ENCODE measurements at regions not wholly inside any gene's neighbourhood (a gene's known extent, or its start where the extent isn't known, plus 50 kb on each side); places are given as distances from the start of the nearest gene placed in this dataset.
A peak's percentile ranks its signal among the peaks of the same experiment; 100 is the strongest.

DNA sequence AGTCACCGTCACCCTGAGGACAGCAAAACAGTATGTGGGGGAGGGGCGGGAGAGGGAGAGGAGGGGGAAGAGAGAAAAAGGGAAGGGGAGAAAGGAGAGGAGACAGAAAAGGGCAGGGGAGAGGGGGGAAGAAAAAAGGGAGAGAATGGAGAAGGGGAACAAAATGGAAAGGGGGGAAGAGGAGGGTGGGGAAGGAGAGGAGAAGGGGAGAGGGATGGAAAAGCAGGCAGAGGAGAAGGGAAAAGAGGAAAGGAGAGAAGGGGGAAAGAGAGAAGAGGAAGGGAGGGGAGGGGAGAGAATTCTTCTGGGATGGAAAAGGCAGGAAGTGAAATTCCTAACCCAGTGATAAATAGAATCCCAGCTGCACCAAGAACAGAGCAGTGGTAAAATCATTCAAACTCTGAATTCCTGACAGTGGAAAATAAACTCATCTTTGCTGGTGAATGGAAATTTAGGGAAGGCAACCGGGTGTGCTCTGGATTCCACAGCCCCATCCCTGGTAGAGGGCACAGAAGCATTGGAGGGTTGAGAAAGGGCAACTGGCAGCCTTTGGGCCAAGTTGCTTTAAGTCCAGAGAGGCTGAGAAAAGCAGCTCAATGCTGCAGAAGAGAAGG, 244.2 kb downstream of the BCOR start:
- DNase-seq (ENCODE audit: low read depth), result no peak

DNA sequence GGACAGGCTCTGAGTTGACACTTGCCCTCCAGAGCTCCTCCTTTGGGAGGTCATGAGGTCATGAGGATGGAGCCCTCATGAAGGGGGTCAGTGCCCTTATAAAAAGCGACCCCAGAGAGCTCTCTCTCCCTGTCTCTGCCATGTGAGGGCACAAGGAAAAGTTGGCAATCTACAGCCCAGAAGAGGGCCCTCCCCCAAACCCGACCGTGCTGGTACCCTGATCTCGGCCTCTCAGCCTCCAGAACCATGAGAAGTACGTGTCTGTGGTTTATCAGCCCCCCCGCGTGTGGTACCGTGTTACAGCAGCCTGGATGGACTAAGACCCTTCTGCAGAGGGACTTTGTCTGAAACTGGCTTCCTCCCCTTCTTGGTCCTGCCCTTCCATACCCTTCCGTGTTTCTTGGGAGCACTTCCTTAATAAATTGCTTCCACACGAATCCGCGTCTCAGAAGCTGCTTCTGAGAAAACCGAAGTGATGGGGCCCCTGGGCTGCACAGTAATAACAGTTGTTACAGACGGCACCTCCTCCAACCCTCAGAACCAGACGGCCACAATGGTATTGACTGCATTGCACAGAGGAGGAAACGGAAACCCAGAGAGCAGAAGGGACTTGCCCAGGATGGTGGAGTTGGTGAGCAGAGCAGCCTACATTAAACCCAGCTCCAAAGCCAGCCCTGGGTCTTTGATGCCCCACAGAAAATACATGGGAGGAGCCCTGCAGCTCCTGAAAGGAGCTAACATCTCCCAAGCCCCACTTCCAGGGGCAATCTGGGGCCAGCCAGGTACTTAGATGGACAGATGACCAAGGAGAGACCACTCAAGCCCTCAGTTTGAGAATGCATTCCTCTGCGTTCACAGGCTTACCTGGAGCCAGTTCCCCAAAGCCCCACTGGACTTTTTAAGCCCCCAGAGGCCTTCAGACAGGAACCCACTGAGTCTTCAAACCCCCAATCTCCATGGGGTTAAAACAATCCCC, 242.7 kb downstream of the BCOR start:
- no peak for DNase-seq (ENCODE audit: low read depth)

DNA sequence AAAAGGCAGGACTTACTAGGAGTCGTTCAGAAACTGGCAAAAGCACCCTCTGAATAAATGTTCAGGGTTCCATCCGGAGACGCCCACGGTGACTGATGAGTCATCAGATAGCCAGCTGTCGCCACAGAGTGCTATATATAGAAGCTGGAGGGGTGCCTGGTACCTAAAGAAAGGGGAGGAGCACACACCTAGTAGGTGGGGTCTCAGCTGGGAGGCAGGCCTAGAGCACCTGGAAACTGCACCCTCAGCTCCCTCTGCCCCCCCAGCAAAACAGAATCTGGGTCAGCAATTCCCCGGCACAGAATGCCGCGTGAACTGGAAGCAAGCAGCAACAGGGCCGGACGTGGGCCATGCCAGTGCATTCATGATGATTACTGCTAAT, 242.0 kb downstream of the BCOR start:
- no peak for DNase-seq (ENCODE audit: low read depth)

DNA sequence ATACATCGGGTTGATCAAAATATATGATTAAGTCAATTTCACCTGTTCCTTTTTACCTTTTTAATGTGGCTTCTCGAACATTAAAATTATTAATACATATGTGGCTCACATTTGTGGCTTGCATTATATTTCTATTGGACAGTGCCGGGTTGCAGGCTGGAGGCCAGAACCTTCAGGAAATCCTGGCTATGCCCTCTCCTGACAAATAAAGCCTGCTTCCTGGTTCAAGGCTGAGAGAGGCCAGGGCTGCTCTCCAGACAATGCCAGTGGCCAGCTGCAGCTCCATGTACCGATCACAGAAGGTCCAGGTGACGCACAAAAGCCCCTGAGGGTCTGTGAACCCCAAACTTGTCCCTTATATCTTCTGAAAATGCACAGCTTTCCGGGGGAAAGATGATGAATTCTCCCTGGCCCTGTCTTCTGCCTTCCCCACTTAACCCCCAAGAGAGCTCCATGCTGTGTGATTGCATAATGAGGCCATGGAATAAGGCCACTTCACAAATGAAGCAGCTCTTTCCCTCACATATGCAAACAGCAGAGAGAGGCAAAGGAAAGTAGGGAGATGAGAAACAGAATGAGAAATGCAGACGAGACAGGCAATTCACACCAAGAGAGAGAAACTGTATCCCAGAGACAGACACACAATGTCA, 241.2 kb downstream of the BCOR start:
- DNase-seq (ENCODE audit: low read depth), result no peak

DNA sequence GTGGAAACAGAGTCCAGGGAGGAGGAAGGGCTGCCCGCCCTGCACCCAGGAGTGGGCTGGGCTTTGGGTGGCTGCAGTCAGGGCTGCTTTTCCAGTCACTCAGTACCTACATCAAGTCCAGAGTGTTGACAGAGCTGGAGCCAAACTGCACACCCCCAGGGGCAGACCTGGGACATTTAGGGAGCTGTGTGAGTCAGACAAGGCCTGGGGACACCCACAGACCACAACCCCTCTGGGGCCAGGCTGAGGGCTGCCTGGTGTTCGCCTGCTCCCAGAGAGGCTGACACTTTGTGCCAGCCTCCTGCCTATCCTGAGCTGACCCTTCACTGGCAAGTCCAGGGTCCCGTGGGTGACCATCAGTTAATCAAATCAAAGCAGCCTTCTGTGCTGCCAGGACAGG, 240.0 kb downstream of the BCOR start:
- no peak for DNase-seq (ENCODE audit: low read depth)

DNA sequence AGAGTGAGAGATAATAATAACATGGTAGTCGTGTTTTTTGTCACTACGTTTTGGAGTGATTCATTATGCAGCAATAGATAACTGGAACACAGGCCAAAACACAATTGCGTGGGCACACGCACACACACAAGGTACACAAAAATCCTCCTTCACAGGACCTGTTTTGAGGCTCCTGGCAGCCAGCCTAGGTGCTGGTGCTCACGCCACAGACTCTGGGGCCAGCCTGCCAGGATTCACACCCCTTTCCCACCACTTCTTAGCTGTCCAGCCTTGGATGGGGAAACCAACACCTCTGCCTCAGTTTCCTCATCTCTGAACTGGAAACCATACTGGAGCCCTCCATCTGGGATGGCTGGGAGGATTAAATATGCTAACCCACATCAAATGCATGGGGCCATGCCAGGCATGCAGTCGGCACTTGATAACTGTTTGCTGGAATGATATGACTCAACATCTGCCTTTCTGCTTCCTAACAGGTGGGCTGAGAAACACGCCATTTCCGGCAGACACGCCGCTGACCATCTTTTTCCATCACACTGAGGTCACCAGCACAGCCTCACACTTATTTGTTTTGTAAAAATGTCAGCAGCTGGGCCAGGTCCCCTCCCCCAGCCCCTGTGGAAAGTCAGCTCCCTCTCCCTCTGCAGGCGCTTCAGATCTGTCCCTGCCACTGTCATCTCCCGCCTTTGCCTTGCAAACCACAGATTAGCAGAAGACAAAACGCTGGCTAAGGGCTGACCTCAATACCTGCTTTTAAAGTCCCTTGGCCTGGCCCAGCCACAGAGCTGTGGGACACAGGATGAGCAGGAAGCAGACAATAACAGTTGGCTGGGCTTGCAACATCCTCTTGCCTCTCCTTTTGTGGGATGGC, 237.5 kb downstream of the BCOR start:
- DNase-seq (ENCODE audit: low read depth), result peak; percentile 78

DNA sequence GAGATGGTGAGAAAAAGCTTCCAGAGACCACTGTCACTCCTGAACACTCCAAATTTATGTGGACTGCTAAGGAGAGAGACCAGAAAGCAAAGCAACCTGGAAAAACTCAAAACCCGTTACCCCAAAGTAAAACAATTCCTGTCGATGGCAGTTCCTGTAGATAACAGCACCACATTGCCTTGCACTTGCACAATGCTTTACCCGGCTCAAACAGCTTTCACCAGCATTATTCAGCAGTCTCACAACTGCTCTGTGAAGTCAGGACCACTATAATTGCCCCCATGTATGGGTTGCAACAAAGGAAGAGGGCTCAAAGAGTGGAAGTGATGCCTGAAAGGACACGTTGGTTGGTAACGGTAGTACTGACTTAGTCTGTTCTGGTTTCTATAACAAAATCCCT, 234.8 kb downstream of the BCOR start:
- no peak for DNase-seq (ENCODE audit: low read depth)

DNA sequence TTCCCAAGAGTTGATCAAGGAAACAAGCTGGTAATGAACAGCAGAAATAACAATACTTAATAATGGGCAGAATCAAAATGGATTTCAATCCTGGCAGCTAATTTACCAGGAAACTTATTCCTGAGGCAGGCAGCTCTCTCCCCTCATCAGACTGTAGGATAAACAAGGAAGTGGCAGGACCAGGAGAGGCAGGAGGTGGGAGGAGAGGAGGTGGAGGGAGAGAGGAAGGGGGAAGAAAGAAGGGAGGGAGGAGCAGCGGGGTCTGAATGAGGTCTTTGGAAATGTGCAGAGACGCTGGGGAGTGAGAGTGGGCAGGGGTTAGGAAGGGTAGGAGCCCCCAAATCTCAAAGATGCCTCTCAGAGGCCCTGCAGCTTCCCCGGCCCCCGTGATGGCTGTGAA, 231.5 kb downstream of the BCOR start:
- no peak for DNase-seq (ENCODE audit: low read depth)

DNA sequence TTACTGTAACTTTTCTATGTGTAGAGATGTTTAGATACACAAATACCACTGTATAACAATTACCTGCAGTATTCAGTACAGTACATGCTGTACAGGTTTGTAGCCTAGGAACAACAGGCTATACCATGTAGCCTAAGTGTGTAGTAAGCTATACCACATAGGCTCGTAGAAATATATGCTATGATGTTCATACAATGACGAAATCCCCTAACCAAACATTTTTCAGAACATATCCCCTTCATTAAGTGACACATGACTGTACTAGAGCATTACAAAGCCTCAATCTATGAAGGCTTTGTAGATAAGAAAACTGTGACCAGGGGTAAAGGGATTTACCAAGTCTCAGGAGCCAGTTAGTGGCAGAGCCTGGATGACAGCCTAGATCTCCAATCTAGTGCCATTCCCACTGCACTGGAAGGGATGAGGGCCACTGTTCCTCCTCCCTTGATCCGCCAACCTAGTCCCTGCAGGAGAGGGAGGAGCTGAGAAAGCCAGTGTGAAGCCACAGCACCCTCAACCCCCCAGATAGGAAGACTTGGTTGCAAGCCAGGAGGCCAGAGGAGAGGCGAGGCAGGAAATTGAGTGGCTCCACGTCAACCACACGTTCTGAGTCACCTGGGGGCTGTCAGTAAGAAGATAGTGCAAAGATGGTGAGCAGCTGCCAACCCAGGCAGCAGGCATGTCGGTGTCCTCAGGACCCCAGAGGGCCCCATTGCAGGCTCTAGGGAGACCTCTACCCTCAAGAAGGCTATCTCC, 227.7 kb downstream of the BCOR start:
- peak; percentile 63 for DNase-seq (ENCODE audit: low read depth)

DNA sequence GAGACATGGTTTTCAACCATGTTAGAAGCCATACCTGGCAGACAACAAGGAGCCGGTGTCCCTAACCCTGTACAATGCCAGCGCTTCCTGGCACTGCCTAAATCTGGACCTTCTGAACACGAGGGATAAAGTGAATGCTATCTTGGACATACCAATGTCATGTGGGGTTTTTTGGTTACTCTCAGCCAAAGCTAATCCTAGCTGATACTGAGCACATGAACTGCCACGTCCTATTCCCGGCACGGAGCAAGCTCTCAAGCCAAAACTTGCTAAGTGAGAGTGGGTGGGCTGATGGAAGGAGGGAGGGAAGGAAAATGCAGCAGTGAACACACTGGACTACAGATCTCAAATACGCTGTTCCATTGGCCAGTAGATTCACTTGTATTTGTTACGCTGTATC, 226.1 kb downstream of the BCOR start:
- DNase-seq (ENCODE audit: low read depth), result no peak

DNA sequence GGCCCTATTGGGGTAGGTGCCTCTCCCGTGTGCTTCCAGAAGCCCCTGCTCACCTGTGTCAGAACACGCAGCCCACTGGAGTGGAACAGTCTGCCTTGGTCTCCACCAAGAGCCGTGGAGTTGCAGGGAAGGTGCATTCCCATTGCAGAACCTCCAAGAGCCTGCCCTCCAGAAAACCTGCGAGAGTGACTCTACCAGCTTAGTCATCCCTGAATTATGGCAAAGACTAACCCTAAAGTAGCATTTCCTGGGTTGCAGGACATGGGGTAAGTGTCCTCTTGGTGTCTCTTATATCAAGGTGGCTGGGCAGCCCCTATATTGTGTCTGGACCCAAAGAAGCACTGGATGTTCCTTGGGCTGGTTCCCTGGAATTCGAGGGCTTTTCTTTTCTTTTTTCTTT, 224.6 kb downstream of the BCOR start:
- no peak for DNase-seq (ENCODE audit: low read depth)

DNA sequence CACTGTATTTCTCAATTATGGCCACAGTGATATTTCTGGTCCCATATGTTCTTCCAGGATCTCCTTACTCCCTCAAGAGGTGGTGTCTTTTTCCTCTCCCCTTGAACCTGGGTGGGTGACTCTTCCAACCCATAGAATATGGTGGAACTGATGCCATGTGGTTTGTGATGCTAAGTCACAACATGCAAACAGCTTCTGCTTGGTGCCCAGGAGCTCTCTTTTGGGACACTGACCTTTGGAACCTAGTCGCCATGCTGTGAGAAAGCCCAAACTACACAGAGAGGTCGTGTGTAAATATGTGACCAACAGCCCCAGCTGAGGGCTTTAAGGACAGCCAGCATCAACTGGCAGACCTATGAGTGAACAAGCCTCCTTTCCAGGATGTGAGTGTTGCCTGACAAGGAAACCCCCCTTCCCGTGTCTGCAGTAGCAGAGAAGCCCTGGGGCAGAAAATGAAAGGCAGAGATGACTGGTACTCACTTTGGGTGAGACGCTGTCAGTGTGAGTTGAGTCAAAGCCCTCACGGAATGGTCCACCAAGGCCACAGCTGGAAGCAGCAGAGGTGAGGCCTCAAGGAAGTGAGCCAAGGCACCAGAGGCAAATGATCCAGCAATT, 223.4 kb downstream of the BCOR start:
- no peak for DNase-seq (ENCODE audit: low read depth)

DNA sequence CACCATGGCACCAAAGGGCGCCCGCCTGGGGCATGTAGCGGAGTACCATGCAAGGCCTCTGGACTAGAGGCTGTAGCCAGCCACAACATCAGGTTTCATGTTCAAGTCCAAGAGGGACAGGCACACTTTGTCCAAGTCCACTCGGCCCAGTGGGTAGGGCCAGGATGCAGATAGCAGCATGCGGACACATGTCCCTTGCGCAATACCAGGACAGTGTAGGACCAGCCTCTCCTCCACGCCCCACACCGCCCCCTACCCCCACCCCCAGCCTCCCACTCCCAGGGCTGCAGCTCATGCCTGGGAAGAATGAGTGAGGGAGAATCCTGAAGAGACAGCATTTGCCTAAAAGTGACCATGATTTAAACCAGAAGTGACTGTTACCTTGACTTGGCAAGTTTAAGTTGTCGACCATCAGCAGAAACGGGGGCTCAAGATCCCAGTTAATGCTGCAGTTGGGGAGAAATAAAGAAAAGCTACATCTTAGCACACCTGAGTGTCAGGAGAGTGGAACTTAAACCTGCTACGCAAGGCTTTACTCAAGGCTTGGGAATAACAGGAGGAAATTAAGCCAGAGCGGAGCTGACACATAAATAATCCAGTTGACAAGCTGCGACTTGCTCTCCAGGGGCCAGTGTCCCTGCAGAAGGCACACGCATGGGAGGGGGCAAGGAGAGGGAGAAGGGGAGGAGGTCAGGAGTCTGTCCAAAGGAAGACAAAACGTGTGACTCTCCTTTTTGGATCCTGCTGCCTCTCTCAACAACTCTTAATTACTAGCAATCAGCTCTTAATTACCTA, 221.7 kb downstream of the BCOR start:
- DNase-seq (ENCODE audit: low read depth), result no peak

DNA sequence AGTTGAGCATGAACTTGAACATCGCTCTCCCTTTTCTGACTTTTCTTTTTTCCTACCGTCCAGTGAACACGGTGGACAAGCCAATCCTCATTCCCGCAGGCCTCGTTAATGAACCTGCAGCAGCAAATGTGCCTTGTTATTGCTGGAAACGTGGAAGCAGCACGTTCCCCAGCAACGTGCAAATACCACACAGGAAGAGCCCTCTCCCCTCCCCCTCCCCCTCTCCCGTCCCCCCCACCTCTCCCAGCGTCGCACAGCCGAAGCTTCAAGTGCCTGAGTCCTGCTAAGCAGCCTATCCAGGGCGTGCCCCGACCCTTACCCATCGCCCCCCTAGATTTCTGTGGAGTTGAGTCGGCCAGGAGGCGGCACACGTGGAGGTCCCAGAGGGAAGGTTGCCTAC, 219.9 kb downstream of the BCOR start:
- no peak for DNase-seq (ENCODE audit: low read depth)

DNA sequence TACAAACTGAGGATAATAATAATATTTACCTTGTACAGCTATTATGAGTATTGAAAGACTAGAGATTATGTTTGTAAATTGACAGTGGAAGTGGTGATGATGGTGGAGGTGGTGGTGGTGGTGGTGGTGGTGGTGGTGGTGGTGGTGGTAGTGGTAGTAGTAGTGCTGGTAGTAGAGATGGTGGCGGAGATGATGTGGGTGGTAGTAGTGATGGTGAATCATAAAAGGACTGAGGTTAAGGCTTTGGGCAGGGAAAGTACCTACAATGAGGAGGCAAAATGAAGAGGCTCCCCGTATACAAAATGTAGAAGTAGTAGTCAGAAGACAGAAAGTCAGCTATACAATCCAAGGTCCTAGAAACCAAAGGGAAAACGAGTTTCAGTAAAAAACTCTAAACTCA, 214.1 kb downstream of the BCOR start:
- no peak for DNase-seq (ENCODE audit: low read depth)

DNA sequence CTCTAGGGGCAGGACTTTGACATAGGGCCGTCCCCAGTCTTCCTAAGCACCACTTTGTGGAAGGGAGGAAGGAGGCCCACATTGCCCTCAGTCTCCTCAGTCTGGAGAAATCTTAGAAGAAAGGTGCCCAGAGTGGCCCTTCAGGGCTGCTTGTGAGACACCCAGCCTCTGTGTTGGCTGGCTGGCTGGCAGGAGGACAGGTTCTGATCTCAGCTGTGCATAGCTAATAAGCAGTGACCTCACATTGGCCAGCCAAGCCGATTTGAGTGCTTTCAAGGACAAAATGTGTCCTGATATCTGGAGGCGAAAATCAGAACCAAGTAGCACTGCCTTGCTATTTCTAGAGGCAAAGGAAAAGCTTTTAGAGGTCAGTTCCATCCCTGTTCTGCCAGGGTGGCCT, 211.5 kb downstream of the BCOR start:
- no peak for DNase-seq (ENCODE audit: low read depth)

DNA sequence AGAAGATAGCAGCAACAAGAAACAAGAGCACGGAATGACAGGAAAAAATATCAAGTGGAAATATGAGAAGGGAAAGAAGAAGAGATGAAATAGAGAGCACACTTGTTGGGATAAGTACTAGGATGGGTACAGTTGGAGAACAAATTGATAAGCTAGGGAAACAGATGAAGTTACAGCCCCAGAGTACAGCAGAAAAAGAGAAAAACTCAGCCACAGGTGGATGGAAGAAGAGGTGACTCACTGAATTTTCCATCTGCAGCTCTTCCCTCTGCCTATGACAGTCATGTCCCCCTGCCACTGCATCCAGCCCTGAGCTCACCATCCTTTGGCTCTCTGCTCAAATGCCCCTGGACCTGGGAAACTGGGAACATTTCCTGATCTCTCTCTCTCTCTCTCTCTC, 209.0 kb downstream of the BCOR start:
- DNase-seq (ENCODE audit: low read depth), result no peak

DNA sequence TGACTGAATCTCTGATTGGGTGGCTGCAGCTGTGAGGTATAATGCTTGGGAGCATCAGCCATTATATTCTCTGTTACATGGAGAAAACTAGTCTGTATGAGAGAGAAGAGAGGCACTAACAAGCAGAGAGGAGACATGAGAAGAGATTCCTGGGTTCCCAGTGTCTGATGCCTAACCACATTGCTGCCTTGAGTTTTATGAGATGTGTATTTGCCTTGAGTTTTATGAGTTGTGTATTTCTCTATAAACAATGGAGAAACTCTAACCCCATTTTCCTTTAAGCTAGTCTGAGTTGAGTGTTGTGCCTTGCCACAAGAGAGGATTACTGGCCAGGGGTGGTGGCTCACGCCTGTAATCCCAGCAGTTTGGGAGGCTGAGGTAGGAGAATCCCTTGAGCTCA, 208.1 kb downstream of the BCOR start:
- DNase-seq (ENCODE audit: low read depth), result no peak

DNA sequence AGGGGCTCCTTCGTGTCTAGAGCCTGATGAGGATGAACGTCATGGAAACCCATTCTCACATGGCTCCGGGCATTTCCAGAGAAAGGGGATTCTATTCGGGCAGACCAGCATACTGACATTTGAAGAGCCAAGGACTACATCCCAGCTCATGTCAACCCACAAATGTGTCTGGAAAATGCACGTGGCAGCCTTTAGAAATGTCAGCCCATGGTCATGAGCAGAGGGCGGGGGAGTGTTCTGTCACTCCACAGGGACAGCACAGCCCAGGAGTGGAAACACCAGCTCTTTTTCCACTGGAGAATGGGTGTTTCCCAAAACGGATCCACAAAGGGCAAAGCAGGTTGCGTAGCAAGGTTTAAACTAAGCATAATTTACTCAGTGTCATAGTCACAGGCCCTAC, 207.0 kb downstream of the BCOR start:
- no peak for DNase-seq (ENCODE audit: low read depth)

DNA sequence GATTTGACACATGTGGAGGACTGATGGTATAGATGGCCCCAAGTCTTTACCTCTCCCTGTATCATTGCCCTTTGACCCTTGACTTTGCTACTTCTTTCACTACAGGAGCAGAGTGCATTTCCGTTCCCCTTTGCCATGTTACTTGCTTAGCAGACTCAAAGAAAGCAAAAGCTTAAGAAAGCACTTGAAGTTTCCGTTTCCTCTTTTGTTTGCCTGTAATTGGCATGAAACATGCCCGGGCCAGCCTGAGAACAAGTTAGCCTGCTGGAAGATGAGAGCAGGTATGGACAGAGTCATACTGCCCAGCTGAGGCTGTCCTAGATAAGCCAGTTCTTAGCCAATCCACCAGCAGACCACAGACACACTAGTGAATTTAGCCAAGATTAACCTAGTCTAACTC, 206.0 kb downstream of the BCOR start:
- DNase-seq (ENCODE audit: low read depth), result no peak

Data from iris pigment epithelial cell (primary cell).